PC-9 (cell line): ENCODE measurements at regions not wholly inside any gene's neighbourhood (a gene's known extent, or its start where the extent isn't known, plus 50 kb on each side); places are given as distances from the start of the nearest gene placed in this dataset.

Experiments used
- BruUV-seq: library from RNA; stranded (reverse); fragments of 400-500 nt; replicated peaks from 2 replicates; lab custom pipeline; 2021; lab: Mats Ljungman, UMichigan
- CTCF ChIA-PET: fragments of 300-600 bp; sonication (Branson Sonifier 250); formaldehyde crosslinking; loops from one replicate; lab custom pipeline; 2022; ENCODE audit warnings: antibody characterized with exemption; lab: Charles Lee
- POLR2A ChIA-PET: fragments of 300-600 bp; sonication (Branson Sonifier 250); formaldehyde crosslinking; loops from one replicate; lab custom pipeline; 2022; ENCODE audit warnings: antibody characterized with exemption; ENCODE audit not compliant: unreplicated experiment; lab: Charles Lee
- DNase-seq, 2 experiments: peaks; one replicate each; pipeline versions ENCODE4 v3.0.0 to v3.0.0-alpha.2; 2015 to 2022; ENCODE audit warnings: mixed read lengths in 1 of 2
- H2AFZ ChIP-seq: fragments of 200-600 bp; sonication (generic); 2 replicates; pipeline ENCODE4 v1.8.1; 2017; ENCODE audit warnings: antibody characterized with exemption
- H3F3A ChIP-seq: fragments of 200-600 bp; sonication (generic); 2 replicates; pipeline ENCODE4 v1.8.1; 2017; ENCODE audit warnings: antibody characterized with exemption, mild to moderate bottlenecking, low read depth; ENCODE audit not compliant: insufficient read depth
- H3K27ac ChIP-seq: fragments of 200-600 bp; sonication (generic); 2 replicates; pipeline ENCODE4 v1.6.1; 2016; ENCODE audit warnings: mixed run types
- H3K27me3 ChIP-seq: fragments of 200-600 bp; sonication (generic); 2 replicates; pipeline ENCODE4 v1.6.1; 2016; ENCODE audit warnings: low read depth, mixed run types; ENCODE audit not compliant: insufficient read depth
- H3K36me3 ChIP-seq: fragments of 200-600 bp; sonication (generic); 2 replicates; pipeline ENCODE4 v1.6.1; 2016; ENCODE audit warnings: low read depth, mixed run types
- H3K4me1 ChIP-seq: fragments of 200-600 bp; sonication (generic); replicated peaks from 2 replicates; pipeline ENCODE4 v1.6.1; 2016; ENCODE audit warnings: mixed run types; ENCODE audit not compliant: insufficient read depth
- H3K4me2 ChIP-seq: fragments of 200-600 bp; sonication (generic); 2 replicates; pipeline ENCODE4 v1.6.1; 2017; ENCODE audit warnings: mixed run types
- H3K4me3 ChIP-seq: fragments of 200-600 bp; sonication (generic); 2 replicates; pipeline ENCODE4 v1.6.1; 2016; ENCODE audit warnings: mixed run types
- H3K79me2 ChIP-seq: fragments of 200-600 bp; sonication (generic); 2 replicates; pipeline ENCODE4 v1.6.1; 2017; ENCODE audit warnings: low read depth, mixed run types
- H3K9me2 ChIP-seq: fragments of 200-600 bp; sonication (generic); 2 replicates; pipeline ENCODE4 v1.8.1; 2017; ENCODE audit warnings: mild to moderate bottlenecking; ENCODE audit not compliant: insufficient read depth
- H3K9me3 ChIP-seq: fragments of 200-600 bp; sonication (generic); 2 replicates; pipeline ENCODE4 v1.8.1; 2016; ENCODE audit warnings: low read depth; ENCODE audit not compliant: insufficient read depth
- H4K20me1 ChIP-seq: fragments of 200-600 bp; sonication (generic); 2 replicates; pipeline ENCODE4 v1.8.1; 2017; ENCODE audit not compliant: insufficient read depth
- CTCF ChIP-seq: fragments of 200-600 bp; sonication (generic); conservative IDR thresholded peaks from 2 replicates; pipeline ENCODE4 v1.6.1; 2017; ENCODE audit warnings: mixed run types, antibody characterized with exemption, mild to moderate bottlenecking, moderate library complexity
- EZH2 ChIP-seq: fragments of 200-600 bp; sonication (generic); IDR thresholded peaks from 2 replicates; pipeline ENCODE4 v1.8.0; 2017; ENCODE audit warnings: antibody characterized with exemption, low read depth
- intact Hi-C: fragments of 100-400 bp; cut with micrococcal nuclease; formaldehyde crosslinking; loops from one replicate; pipeline ENCODE4 v1.10.0; 2022; ENCODE audit not compliant: unreplicated experiment

GRCh38 chr11:21634491-21634890 lies 558.4 kb upstream of the ANO5 start:
- TF ChIP-seq EZH2 (no peak), CTCF (no peak)
- Histone ChIP-seq H3K9me3 (no peaks in the 10 kb centered on the region), H3K9me2 (no peaks in the 10 kb centered on the region), H3K4me2 (no peak overlapping the region), H3K4me3 (no peak overlapping the region), H3K27ac (no peak overlapping the region), H4K20me1 (no peaks in the 10 kb centered on the region), H3K79me2 (no peaks in the 10 kb centered on the region), H3K27me3 (no peaks in the 10 kb centered on the region), H3F3A (no peaks in the 10 kb centered on the region), H3K4me1 (no peaks in the 10 kb centered on the region), H2AFZ (no peak overlapping the region), H3K36me3 (no peaks in the 10 kb centered on the region)
- ChIA-PET CTCF (no interaction called here), POLR2A (no interaction called here)
- no peak for DNase-seq
- BruUV-seq: no TSS peak
- intact Hi-C loops: no loop called here

GRCh38 chr11:21634956-21635355 lies 557.9 kb upstream of the ANO5 start:
- no peak overlapping the region for H2AFZ ChIP-seq
- no peaks in the 10 kb centered on the region for H3K9me3 ChIP-seq
- no peaks in the 10 kb centered on the region for H4K20me1 ChIP-seq
- H3K79me2 ChIP-seq: no peaks in the 10 kb centered on the region
- no peak for DNase-seq
- TF ChIP-seq CTCF (no peak), EZH2 (no peak)
- no peaks in the 10 kb centered on the region for H3K9me2 ChIP-seq
- no peak overlapping the region for H3K27ac ChIP-seq
- no peak overlapping the region for H3K4me3 ChIP-seq
- H3K27me3 ChIP-seq: no peaks in the 10 kb centered on the region
- H3K4me2 ChIP-seq: no peak overlapping the region
- ChIA-PET POLR2A (no interaction called here), CTCF (no interaction called here)
- intact Hi-C loops: no loop called here
- no peaks in the 10 kb centered on the region for H3K4me1 ChIP-seq
- H3K36me3 ChIP-seq: no peaks in the 10 kb centered on the region
- no TSS peak for BruUV-seq
- H3F3A ChIP-seq: no peaks in the 10 kb centered on the region

GRCh38 chr11:21635394-21636145 lies 557.3 kb upstream of the ANO5 start:
- Histone ChIP-seq H2AFZ (no peak overlapping the region), H3K9me3 (no peaks in the 10 kb centered on the region), H3F3A (no peaks in the 10 kb centered on the region), H3K4me3 (no peak overlapping the region), H3K79me2 (no peaks in the 10 kb centered on the region), H4K20me1 (no peaks in the 10 kb centered on the region), H3K27me3 (no peaks in the 10 kb centered on the region), H3K36me3 (no peaks in the 10 kb centered on the region), H3K9me2 (no peaks in the 10 kb centered on the region), H3K27ac (no peak overlapping the region), H3K4me1 (no peaks in the 10 kb centered on the region), H3K4me2 (no peak overlapping the region)
- intact Hi-C loops: no loop called here
- POLR2A ChIA-PET: no interaction called here
- CTCF ChIA-PET: no interaction called here
- TF ChIP-seq CTCF: no peak
- TF ChIP-seq EZH2: no peak
- no TSS peak for BruUV-seq
- DNase-seq: no peak
